Mesodermal cell (in vitro differentiated cells): ENCODE measurements at regions not wholly inside any gene's neighbourhood (a gene's known extent, or its start where the extent isn't known, plus 50 kb on each side); places are given as distances from the start of the nearest gene placed in this dataset.

ENCODE experiments used
- H3K27ac ChIP-seq: 2 replicates; pipeline ENCODE4 v1.7.0; 2013; ENCODE audit warnings: mild to moderate bottlenecking, low read depth, low read length, moderate library complexity; ENCODE audit not compliant: severe bottlenecking
- H3K36me3 ChIP-seq: 2 replicates; pipeline ENCODE4 v1.7.1; 2013; ENCODE audit warnings: mild to moderate bottlenecking, low read length, moderate library complexity; ENCODE audit not compliant: control insufficient read depth, insufficient read depth
- H3K4me1 ChIP-seq: one replicate; pipeline ENCODE4 v1.7.1; 2013; ENCODE audit warnings: mild to moderate bottlenecking, low read length; ENCODE audit not compliant: insufficient read depth, control insufficient read depth, poor library complexity, severe bottlenecking
- H3K4me3 ChIP-seq: 2 replicates; pipeline ENCODE4 v1.7.0; 2013; ENCODE audit warnings: low read length, control low read depth, mild to moderate bottlenecking; ENCODE audit not compliant: insufficient read depth, poor library complexity, severe bottlenecking; ENCODE audit errors: extremely low read depth
- H3K9me3 ChIP-seq: 2 replicates; pipeline ENCODE4 v1.7.1; 2013; ENCODE audit warnings: mild to moderate bottlenecking, low read length, moderate library complexity; ENCODE audit not compliant: control insufficient read depth
- WGBS, 2 experiments: methylation state at CpG; one replicate each; pipeline ENCODE4 v1.1.5; 2013; ENCODE audit warnings: missing lambda C conversion rate in 2 of 2; ENCODE audit not compliant: insufficient coverage in 2 of 2; 5-methylcytosine and 5-hydroxymethylcytosine counted together

GRCh38 chr3:159685801-159686200 is 302.8 kb upstream of the IL12A start:
- no peak overlapping the region for H3K27ac ChIP-seq
- no peak overlapping the region for H3K4me3 ChIP-seq
- H3K4me1 ChIP-seq: no peaks in the 10 kb centered on the region
- H3K9me3 ChIP-seq: no peaks in the 10 kb centered on the region
- no peaks in the 10 kb centered on the region for H3K36me3 ChIP-seq

- H3K36me3 ChIP-seq: no peaks in the 10 kb centered on the region
Measured at GRCh38 chr3:159693226-159693625, 295.4 kb upstream of the IL12A start.

GRCh38 chr3:159711560-159712333 is 276.9 kb upstream of the IL12A start:
- Histone ChIP-seq H3K27ac (peak overlapping the region; percentile 85), H3K4me3 (no peak overlapping the region), H3K36me3 (no peaks in the 10 kb centered on the region), H3K4me1 (no peaks in the 10 kb centered on the region), H3K9me3 (no peaks in the 10 kb centered on the region)
- WGBS, 2 experiments: 52 to 60% methylated on average over 5 of the region's 7 CpGs

More at GRCh38 chr3:159693226-159693625, 295.4 kb upstream of the IL12A start:
- no peaks in the 10 kb centered on the region for H3K4me1 ChIP-seq
- H3K4me3 ChIP-seq: no peak overlapping the region
- 87% methylated on average over 3 of the region's 4 CpGs; no CpG with 5 or more reads in 1 of the 2 experiments for WGBS, 2 experiments
- no peak overlapping the region for H3K27ac ChIP-seq
- no peaks in the 10 kb centered on the region for H3K9me3 ChIP-seq

DNA sequence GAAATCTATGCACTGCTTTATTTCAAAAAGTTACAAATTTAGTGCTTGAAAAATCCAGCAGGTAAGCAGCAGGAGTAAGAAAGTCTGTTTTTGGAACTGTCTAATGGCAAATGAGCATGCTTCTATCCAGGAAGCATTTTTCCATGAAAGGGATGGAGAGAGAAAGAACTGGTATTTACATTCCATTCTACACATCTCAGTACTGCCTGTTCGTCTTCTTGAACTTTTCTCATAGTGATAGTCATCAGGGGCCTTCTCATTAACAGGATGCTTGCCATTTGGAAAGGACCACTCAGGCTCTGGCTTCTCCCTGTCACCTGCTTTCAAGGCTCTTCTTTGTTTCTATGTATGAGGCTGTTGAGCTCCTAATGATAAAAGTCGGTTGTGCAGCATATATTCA is 267.3 kb upstream of the IL12A start:
- WGBS, 2 experiments: 91% methylated on average over 2 of the region's 2 CpGs; no CpG with 5 or more reads in 1 of the 2 experiments
- Histone ChIP-seq H3K36me3 (no peaks in the 10 kb centered on the region), H3K27ac (no peak overlapping the region)

GRCh38 chr3:159723295-159723694 is 265.3 kb upstream of the IL12A start:
- Histone ChIP-seq H3K36me3 (no peaks in the 10 kb centered on the region), H3K27ac (no peak overlapping the region)

More for the DNA sequence above, 267.3 kb upstream of the IL12A start:
- Histone ChIP-seq H3K4me3 (no peak overlapping the region), H3K9me3 (no peaks in the 10 kb centered on the region), H3K4me1 (peaks cover 3% of the 10 kb centered on the region)

GRCh38 chr3:159724627-159725026 is 264.0 kb upstream of the IL12A start:
- Histone ChIP-seq H3K9me3 (no peaks in the 10 kb centered on the region), H3K4me1 (peaks cover 16% of the 10 kb centered on the region), H3K27ac (no peak overlapping the region), H3K4me3 (no peak overlapping the region), H3K36me3 (no peaks in the 10 kb centered on the region)
- 85 to 100% methylated on average over 2 of the region's 2 CpGs for WGBS, 2 experiments

More at GRCh38 chr3:159723295-159723694, 265.3 kb upstream of the IL12A start:
- H3K4me1 ChIP-seq: peaks cover 16% of the 10 kb centered on the region
- no peaks in the 10 kb centered on the region for H3K9me3 ChIP-seq
- no peak overlapping the region for H3K4me3 ChIP-seq

DNA sequence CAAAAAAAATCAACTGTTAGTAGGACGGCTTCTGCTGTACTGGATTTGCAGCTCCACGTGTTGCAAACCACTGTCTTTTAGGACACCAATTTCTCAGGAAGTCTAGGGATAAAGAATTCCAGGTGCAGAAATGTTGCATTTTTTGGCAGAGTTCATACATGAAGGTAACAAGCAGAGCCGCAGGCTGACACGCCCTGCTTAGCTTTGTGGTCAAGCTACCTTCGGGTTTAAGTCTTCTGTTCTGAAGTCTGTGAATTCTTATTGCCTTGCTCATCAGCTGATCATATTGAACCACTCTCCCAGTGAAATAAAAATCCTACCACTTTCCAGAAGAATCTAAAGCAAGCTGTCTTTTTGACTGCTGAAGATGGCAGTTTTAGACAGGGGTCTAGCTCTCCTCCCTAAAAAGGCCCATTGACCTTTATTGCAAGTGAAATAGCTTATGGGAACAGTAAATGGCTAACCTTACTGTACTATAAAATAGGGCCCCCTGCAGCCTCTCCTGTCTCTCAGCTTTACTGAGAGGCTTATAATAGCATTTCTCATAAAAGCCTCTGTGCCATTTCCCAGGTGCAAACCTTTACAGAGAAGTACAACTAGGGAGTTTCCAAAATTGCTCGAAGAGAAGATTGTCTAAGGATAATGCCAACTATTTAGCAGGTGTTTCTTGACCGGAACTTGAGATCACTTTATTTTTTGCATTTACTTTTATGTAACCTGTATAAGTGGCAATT is 262.2 kb upstream of the IL12A start:
- no peaks in the 10 kb centered on the region for H3K36me3 ChIP-seq
- no peaks in the 10 kb centered on the region for H3K9me3 ChIP-seq
- 89 to 91% methylated on average over 5 to 7 of the region's 7 CpGs for WGBS, 2 experiments
- H3K4me1 ChIP-seq: peaks cover 24% of the 10 kb centered on the region
- H3K27ac ChIP-seq: no peak overlapping the region
- no peak overlapping the region for H3K4me3 ChIP-seq

DNA sequence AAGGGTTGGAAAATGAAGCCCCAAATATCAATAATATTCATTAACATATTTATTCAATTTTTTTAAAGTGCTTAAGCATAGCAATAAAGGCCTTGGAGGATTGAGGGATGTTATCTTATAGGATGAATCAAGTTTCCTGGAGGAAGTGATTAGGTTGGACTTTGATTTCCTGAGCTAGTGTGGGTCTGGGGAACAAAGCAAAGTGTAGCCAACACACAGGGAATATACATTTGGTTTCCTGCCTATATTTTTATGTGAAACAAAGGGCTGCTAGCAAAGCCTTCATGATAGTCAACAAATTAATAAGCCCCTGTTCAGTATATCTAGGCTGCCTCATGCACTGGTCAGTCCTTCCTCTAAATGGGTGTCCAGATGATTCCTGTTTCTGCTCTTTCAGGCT is 261.1 kb upstream of the IL12A start:
- peaks cover 31% of the 10 kb centered on the region for H3K4me1 ChIP-seq
- H3K36me3 ChIP-seq: no peaks in the 10 kb centered on the region
- H3K9me3 ChIP-seq: no peaks in the 10 kb centered on the region
- no peak overlapping the region for H3K4me3 ChIP-seq
- H3K27ac ChIP-seq: no peak overlapping the region

DNA sequence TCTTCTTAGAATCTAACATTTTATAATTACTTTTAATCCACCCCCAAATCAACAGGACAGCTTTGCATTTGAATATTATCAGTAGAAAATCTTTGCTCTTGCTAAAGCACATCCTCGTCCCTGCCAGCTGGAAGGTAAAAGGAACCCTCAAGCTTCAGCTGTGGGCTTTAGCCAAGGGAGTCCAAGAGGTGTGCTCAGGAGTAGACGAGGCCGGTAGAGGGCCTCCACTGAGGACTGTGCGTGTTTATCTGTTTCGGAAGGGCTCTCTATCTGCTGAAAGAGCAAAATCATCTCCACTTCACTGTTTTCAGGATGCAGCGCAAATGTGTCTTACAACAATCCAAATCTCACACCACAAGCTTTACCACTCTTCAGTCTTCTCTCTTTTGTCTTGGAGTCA is 257.4 kb upstream of the IL12A start:
- 76 to 78% methylated on average over 2 to 6 of the region's 6 CpGs for WGBS, 2 experiments
- Histone ChIP-seq H3K9me3 (no peaks in the 10 kb centered on the region), H3K36me3 (no peaks in the 10 kb centered on the region), H3K4me3 (no peak overlapping the region), H3K27ac (peak overlapping the region; percentile 11), H3K4me1 (peaks cover 43% of the 10 kb centered on the region)

GRCh38 chr3:159732172-159733111 is 256.2 kb upstream of the IL12A start:
- Histone ChIP-seq H3K27ac (peak overlapping the region; percentile 90), H3K4me3 (peak overlapping the region; percentile 27), H3K36me3 (no peaks in the 10 kb centered on the region), H3K4me1 (peaks cover 33% of the 10 kb centered on the region), H3K9me3 (no peaks in the 10 kb centered on the region)
- WGBS, 2 experiments: 15 to 25% methylated on average over 4 of the region's 6 CpGs
